ENCODE measurements at regions not wholly inside any gene's neighbourhood (a gene's known extent, or its start where the extent isn't known, plus 50 kb on each side); places are given as distances from the start of the nearest gene placed in this dataset.

GRCh38 chr10:83862723-83863122 is 276.6 kb upstream of the GHITM start:
- Histone ChIP-seq H3K9ac (replicated peaks in 1 of 4; ENCODE audit: extremely low read depth in 1 of 4, low read depth in 3 of 4, low read length in 3 of 4) (no peak overlapping the region), H2BK20ac (ENCODE audit: low read length) (no peak overlapping the region), H3K23me2 (ENCODE audit: low read depth, low read length) (no peaks in the 10 kb centered on the region), H3K27me3 (replicated peaks in 1 of 4; ENCODE audit: control insufficient read depth in 3 of 4, extremely low read depth in 1 of 4, insufficient read depth in 3 of 4, low read length in 3 of 4) (no peaks in the 10 kb centered on the region), H3K4me1 (replicated peaks in 1 of 4; ENCODE audit: control insufficient read depth in 3 of 4, insufficient read depth in 4 of 4, low read length in 3 of 4) (no peaks in the 10 kb centered on the region), H2BK5ac (ENCODE audit: low read depth, low read length) (no peak overlapping the region), H3K14ac (ENCODE audit: insufficient read length) (no peak overlapping the region), H4K8ac (ENCODE audit: extremely low read depth, insufficient read depth, low read length) (no peak overlapping the region), H3K27ac (ENCODE audit: low read depth, low read length) (no peak overlapping the region), H3K23ac (ENCODE audit: insufficient read length) (no peak overlapping the region), H4K5ac (ENCODE audit: insufficient read length, low read depth, low read length) (no peak overlapping the region), H3K36me3 (ENCODE audit: control insufficient read depth in 2 of 4, insufficient read depth in 4 of 4, low read length in 3 of 4) (no peaks in the 10 kb centered on the region), H3K4me3 (ENCODE audit: extremely low read depth in 1 of 4, insufficient read depth in 2 of 4, low read depth in 3 of 4, low read length in 4 of 4) (no peak overlapping the region), H2BK12ac (ENCODE audit: low read depth, low read length) (no peak overlapping the region), H2BK15ac (ENCODE audit: low read length) (no peak overlapping the region), H4K91ac (replicated peaks; ENCODE audit: insufficient read length, low read length) (no peak overlapping the region), H3K79me1 (ENCODE audit: low read depth, low read length) (no peaks in the 10 kb centered on the region), H3K56ac (replicated peaks; ENCODE audit: insufficient read length, low read depth, low read length) (no peak overlapping the region), H2AK5ac (ENCODE audit: low read depth, low read length) (no peak overlapping the region), H2BK120ac (replicated peaks; ENCODE audit: low read depth, low read length) (no peak overlapping the region), H2AFZ (ENCODE audit: low read length) (no peak overlapping the region), H3K18ac (ENCODE audit: extremely low read depth, low read length) (no peak overlapping the region), H3K4me2 (ENCODE audit: insufficient read depth in 1 of 2, low read depth in 2 of 2, low read length in 2 of 2) (no peak overlapping the region), H4K20me1 (replicated peaks in 1 of 2; ENCODE audit: control insufficient read depth in 1 of 2, insufficient read depth in 2 of 2, low read length in 2 of 2) (no peaks in the 10 kb centered on the region), H3K9me3 (ENCODE audit: insufficient read depth in 2 of 2, low read depth in 1 of 2, low read length in 1 of 2) (no peaks in the 10 kb centered on the region), H3K4ac (replicated peaks; ENCODE audit: insufficient read length, low read depth, low read length) (no peak overlapping the region), H3K79me2 (ENCODE audit: control insufficient read depth in 1 of 2, insufficient read depth in 2 of 2, low read length in 2 of 2) (no peaks in the 10 kb centered on the region)
- no peak for DNase-seq (ENCODE audit: low read depth in 1 of 2, low spot score in 2 of 2)
- ChIA-PET POLR2A (ENCODE audit: partially characterized antibody) (no interaction called here), CTCF (ENCODE audit: partially characterized antibody) (no interaction called here)
- no peak for FAIRE-seq
- TF ChIP-seq FOSL1 (IDR thresholded peaks at IDR 0.05; ENCODE audit: insufficient read depth, low read depth, low read length) (no peak), SIRT6 (IDR thresholded peaks at IDR 0.05; ENCODE audit: low read length) (no peak), CBX8 (IDR thresholded peaks at IDR 0.05; ENCODE audit: borderline replicate concordance, low read depth, low read length) (no peak), USF2 (IDR thresholded peaks at IDR 0.05; ENCODE audit: low read length) (no peak), KDM1A (IDR thresholded peaks at IDR 0.05; ENCODE audit: borderline replicate concordance, low read length) (no peak), NANOG (IDR thresholded peaks at IDR 0.05; ENCODE audit: insufficient read depth, low read depth, low read length, poor library complexity, severe bottlenecking) (no peak), GABPA (IDR thresholded peaks at IDR 0.05; ENCODE audit: borderline replicate concordance, insufficient read depth, low read length) (no peak), TCF12 (IDR thresholded peaks at IDR 0.05; ENCODE audit: low read depth, low read length) (no peak), ATF2 (IDR thresholded peaks at IDR 0.05; ENCODE audit: low read length) (no peak), POLR2AphosphoS5 (IDR thresholded peaks at IDR 0.05; ENCODE audit: low read depth, low read length) (no peak), EGR1 (IDR thresholded peaks at IDR 0.05; ENCODE audit: borderline replicate concordance, low read depth, low read length) (no peak), POLR2A (IDR thresholded peaks at IDR 0.05; ENCODE audit: control extremely low read depth in 1 of 2, low read depth in 2 of 2, low read length in 2 of 2) (no peak), BRCA1 (IDR thresholded peaks at IDR 0.05; ENCODE audit: low read depth, low read length) (no peak)
- TF ChIP-seq, protein P1, sequence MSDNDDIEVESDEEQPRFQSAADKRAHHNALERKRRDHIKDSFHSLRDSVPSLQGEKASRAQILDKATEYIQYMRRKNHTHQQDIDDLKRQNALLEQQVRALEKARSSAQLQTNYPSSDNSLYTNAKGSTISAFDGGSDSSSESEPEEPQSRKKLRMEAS (IDR thresholded peaks at IDR 0.05), result no peak
